Erythroblast (primary cell): ENCODE measurements at regions not wholly inside any gene's neighbourhood (a gene's known extent, or its start where the extent isn't known, plus 50 kb on each side); places are given as distances from the start of the nearest gene placed in this dataset.

Source experiments
- GATA1 ChIP-seq: IDR thresholded peaks from 2 replicates; pipeline ENCODE4 v1.6.1; 2011; ENCODE audit warnings: low read depth, mild to moderate bottlenecking, control low read depth, low read length, moderate library complexity
- POLR2A ChIP-seq: IDR thresholded peaks from 2 replicates; pipeline ENCODE4 v1.6.1; 2011; ENCODE audit warnings: mild to moderate bottlenecking, low read length

- TF ChIP-seq POLR2A, result no peak
- TF ChIP-seq GATA1, result no peak
These were observed 258.8 kb downstream of the CDC5L start for GRCh38 chr6:44646355-44646754.
